Adrenal gland (tissue), 5 donors: ENCODE measurements at regions not wholly inside any gene's neighbourhood (a gene's known extent, or its start where the extent isn't known, plus 50 kb on each side); places are given as distances from the start of the nearest gene placed in this dataset.

Source experiments
- POLR2A ChIP-seq, 2 donors: fragments of 450-650 bp; IDR thresholded peaks; one replicate each; pipeline ENCODE4 v1.6.1; 2017; ENCODE audit warnings: antibody characterized with exemption in 2 of 2, mild to moderate bottlenecking in 2 of 2, moderate library complexity in 1 of 2
- TF ChIP-seq, protein P1 (sequence below), 6 experiments: fragments of 450-650 bp in 4 of 6; fragments of 200-600 bp in 2 of 6; sonication (generic) in 1 of 6; IDR thresholded peaks; 1 replicate in 5 of 6; 2 replicates in 1 of 6; pipeline versions ENCODE4 v1.5.1 to v1.8.0; 2016 to 2021; ENCODE audit warnings: antibody characterized with exemption in 6 of 6, mild to moderate bottlenecking in 2 of 6, moderate library complexity in 1 of 6
- donor health status: DM: no; HTN: no; CAD: no.

DNA sequence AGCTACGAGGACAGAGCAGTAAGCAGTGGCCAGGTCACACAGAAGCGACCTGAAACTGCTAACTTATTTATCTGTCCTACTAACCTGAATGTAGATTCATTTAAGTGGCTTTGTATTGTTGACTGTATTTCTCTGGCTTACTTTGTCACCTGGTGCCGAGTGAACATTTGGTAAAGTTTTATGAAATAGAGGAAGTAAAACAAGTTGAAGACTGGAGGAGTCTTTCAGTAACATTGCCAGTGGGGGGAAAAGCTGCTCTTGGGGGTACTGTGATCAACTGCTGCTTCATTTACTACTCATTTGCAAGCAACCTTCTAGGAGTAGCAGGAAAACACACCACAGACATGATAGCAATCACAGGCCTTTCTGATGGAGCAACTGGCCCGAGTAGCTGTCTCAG, 615.0 kb downstream of the FGF9 start:
- TF ChIP-seq, protein P1, sequence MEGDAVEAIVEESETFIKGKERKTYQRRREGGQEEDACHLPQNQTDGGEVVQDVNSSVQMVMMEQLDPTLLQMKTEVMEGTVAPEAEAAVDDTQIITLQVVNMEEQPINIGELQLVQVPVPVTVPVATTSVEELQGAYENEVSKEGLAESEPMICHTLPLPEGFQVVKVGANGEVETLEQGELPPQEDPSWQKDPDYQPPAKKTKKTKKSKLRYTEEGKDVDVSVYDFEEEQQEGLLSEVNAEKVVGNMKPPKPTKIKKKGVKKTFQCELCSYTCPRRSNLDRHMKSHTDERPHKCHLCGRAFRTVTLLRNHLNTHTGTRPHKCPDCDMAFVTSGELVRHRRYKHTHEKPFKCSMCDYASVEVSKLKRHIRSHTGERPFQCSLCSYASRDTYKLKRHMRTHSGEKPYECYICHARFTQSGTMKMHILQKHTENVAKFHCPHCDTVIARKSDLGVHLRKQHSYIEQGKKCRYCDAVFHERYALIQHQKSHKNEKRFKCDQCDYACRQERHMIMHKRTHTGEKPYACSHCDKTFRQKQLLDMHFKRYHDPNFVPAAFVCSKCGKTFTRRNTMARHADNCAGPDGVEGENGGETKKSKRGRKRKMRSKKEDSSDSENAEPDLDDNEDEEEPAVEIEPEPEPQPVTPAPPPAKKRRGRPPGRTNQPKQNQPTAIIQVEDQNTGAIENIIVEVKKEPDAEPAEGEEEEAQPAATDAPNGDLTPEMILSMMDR (IDR thresholded peaks at IDR 0.05) = no peak
- no peak for TF ChIP-seq POLR2A (IDR thresholded peaks at IDR 0.05)
